Astrocyte (in vitro differentiated cells and primary cell): ENCODE measurements at regions not wholly inside any gene's neighbourhood (a gene's known extent, or its start where the extent isn't known, plus 50 kb on each side); places are given as distances from the start of the nearest gene placed in this dataset.
"Not testable (repeated sequence)": the region's sequence is repeated elsewhere in the genome, so short reads cannot be mapped to it uniquely, and the experiment has no call there.

Experiments
- DNase-seq: peaks from one replicate; pipeline ENCODE4 v3.0.0-alpha.2; 2010; ENCODE audit warnings: low read depth
- FAIRE-seq: peaks from 2 replicates; lab custom pipeline; 2011; peaks lifted over from hg19 to GRCh38; lab: Jason Lieb, UNC
- H2AFZ ChIP-seq: 2 replicates; pipeline ENCODE4 v1.6.0; 2012; ENCODE audit warnings: low read depth, low read length, inconsistent platforms
- H3K27ac ChIP-seq: 2 replicates; pipeline ENCODE4 v1.5.1; 2011; ENCODE audit warnings: low read depth, low read length, inconsistent platforms
- H3K27me3 ChIP-seq: 2 replicates; pipeline ENCODE4 v1.6.0; 2011; ENCODE audit warnings: low read length, inconsistent platforms; ENCODE audit not compliant: insufficient read depth
- H3K36me3 ChIP-seq: 2 replicates; pipeline ENCODE4 v1.5.1; 2011; ENCODE audit warnings: low read length, inconsistent platforms; ENCODE audit not compliant: insufficient read depth
- H3K4me1 ChIP-seq: 2 replicates; pipeline ENCODE4 v1.5.1; 2011; ENCODE audit warnings: low read length, inconsistent platforms; ENCODE audit not compliant: insufficient read depth
- H3K4me2 ChIP-seq: 2 replicates; pipeline ENCODE4 v1.6.0; 2012; ENCODE audit warnings: low read length, inconsistent platforms
- H3K4me3 ChIP-seq: 2 replicates; pipeline ENCODE4 v1.5.1; 2011; ENCODE audit warnings: low read depth, mild to moderate bottlenecking, low read length, inconsistent platforms; ENCODE audit not compliant: insufficient read depth
- H3K79me2 ChIP-seq: 2 replicates; pipeline ENCODE4 v1.6.0; 2012; ENCODE audit warnings: mild to moderate bottlenecking, low read length, inconsistent platforms; ENCODE audit not compliant: insufficient read depth
- H3K9ac ChIP-seq: 2 replicates; pipeline ENCODE4 v1.6.0; 2012; ENCODE audit warnings: mild to moderate bottlenecking, low read length, inconsistent platforms
- H3K9me3 ChIP-seq: 2 replicates; pipeline ENCODE4 v1.5.1; 2012; ENCODE audit warnings: low read depth, mild to moderate bottlenecking, low read length, inconsistent platforms; ENCODE audit not compliant: insufficient read depth
- H4K20me1 ChIP-seq: 2 replicates; pipeline ENCODE4 v1.6.0; 2012; ENCODE audit warnings: low read length, inconsistent platforms; ENCODE audit not compliant: insufficient read depth
- H3K27ac Mint-ChIP-seq: one replicate; pipeline ENCODE4 v1.8.0; 2021; ENCODE audit warnings: mild to moderate bottlenecking, mixed read lengths; ENCODE audit not compliant: unreplicated experiment
- H3K27me3 Mint-ChIP-seq: one replicate; pipeline ENCODE4 v1.8.0; 2021; ENCODE audit warnings: low read depth, mixed read lengths; ENCODE audit not compliant: unreplicated experiment
- H3K36me3 Mint-ChIP-seq: one replicate; pipeline ENCODE4 v1.8.0; 2021; ENCODE audit warnings: low read depth, mixed read lengths; ENCODE audit not compliant: unreplicated experiment
- H3K4me1 Mint-ChIP-seq: one replicate; pipeline ENCODE4 v1.8.0; 2021; ENCODE audit warnings: low read depth, mixed read lengths; ENCODE audit not compliant: unreplicated experiment
- H3K4me3 Mint-ChIP-seq: one replicate; pipeline ENCODE4 v1.8.0; 2021; ENCODE audit warnings: mild to moderate bottlenecking, moderate library complexity, mixed read lengths; ENCODE audit not compliant: unreplicated experiment
- H3K9me3 Mint-ChIP-seq: one replicate; pipeline ENCODE4 v1.8.0; 2021; ENCODE audit warnings: mild to moderate bottlenecking, mixed read lengths; ENCODE audit not compliant: unreplicated experiment
- CTCF ChIP-seq: IDR thresholded peaks from 2 replicates; pipeline ENCODE4 v1.5.1; 2011; ENCODE audit warnings: low read depth, mild to moderate bottlenecking, inconsistent platforms, low read length, moderate library complexity; ENCODE audit not compliant: insufficient read depth
- EZH2 ChIP-seq: IDR thresholded peaks from 2 replicates; pipeline ENCODE4 v1.6.1; 2012; ENCODE audit warnings: mild to moderate bottlenecking, low read length, inconsistent platforms; ENCODE audit not compliant: insufficient read depth

- peak; percentile 31 for DNase-seq
- H3K36me3 Mint-ChIP-seq: no peaks in the 10 kb centered on the region
Observed at GRCh38 chr4:132218406-132218805, 930.7 kb upstream of the PCDH10 start.

DNA sequence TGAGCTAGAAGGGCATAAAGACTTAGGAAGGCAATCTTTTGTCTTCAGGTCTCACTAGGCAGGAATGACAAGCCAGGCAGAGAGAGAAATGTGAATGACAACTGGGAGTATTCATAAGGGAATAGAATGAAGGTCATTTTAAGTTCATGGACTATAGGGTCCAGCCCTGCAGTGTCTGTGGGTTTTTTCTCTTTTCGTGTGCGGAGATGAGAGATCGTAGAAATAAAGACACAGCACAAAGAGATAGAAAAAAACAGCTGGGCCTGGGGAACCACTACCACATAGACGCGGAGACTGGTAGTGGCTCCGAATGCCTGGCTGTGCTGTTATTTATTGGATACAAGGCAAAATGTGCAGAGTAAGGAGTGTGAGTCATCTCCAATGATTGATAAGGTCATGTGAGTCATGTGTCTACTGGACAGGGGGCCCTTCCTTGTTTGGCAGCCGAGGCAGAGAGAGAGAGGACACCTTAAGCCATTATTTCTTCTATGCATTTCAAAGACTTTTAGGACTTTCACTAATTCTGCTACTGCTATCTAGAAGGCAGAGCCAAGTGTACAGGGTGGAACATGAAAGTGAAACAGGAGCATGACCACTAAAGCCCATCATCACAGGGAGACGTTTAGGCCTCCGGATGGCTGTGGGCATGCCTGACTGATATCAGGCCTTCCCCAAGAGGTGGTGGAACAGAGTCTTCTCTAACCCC is 921.8 kb upstream of the PCDH10 start:
- no peaks in the 10 kb centered on the region for H3K36me3 Mint-ChIP-seq
- Histone ChIP-seq H3K4me3 (no peak overlapping the region), H3K36me3 (no peaks in the 10 kb centered on the region), H3K9me3 (peaks cover 2% of the 10 kb centered on the region), H3K79me2 (no peaks in the 10 kb centered on the region), H3K27ac (no peak overlapping the region), H2AFZ (peak overlapping the region; percentile 30), H3K4me1 (no peaks in the 10 kb centered on the region), H3K27me3 (no peaks in the 10 kb centered on the region), H3K9ac (no peak overlapping the region), H4K20me1 (no peaks in the 10 kb centered on the region), H3K4me2 (peak overlapping the region; percentile 25)
- H3K4me1 Mint-ChIP-seq: peaks cover 5% of the 10 kb centered on the region
- no peaks in the 10 kb centered on the region for H3K27me3 Mint-ChIP-seq
- no peak overlapping the region for H3K4me3 Mint-ChIP-seq
- H3K9me3 Mint-ChIP-seq: peaks cover 4% of the 10 kb centered on the region
- FAIRE-seq: no peak
- no peak for TF ChIP-seq EZH2
- TF ChIP-seq CTCF: no peak
- no peak overlapping the region for H3K27ac Mint-ChIP-seq
- peak; percentile 25 for DNase-seq

More at GRCh38 chr4:132218406-132218805, 930.7 kb upstream of the PCDH10 start:
- no peak overlapping the region for H3K4me2 ChIP-seq
- no peaks in the 10 kb centered on the region for H3K4me1 ChIP-seq
- no peak overlapping the region for H2AFZ ChIP-seq
- H3K79me2 ChIP-seq: no peaks in the 10 kb centered on the region
- no peak overlapping the region for H3K4me3 ChIP-seq
- H3K9me3 ChIP-seq: no peaks in the 10 kb centered on the region
- H4K20me1 ChIP-seq: no peaks in the 10 kb centered on the region
- H3K27ac ChIP-seq: no peak overlapping the region
- no peak overlapping the region for H3K27ac Mint-ChIP-seq
- TF ChIP-seq CTCF (no peak), EZH2 (no peak)
- peaks cover 2% of the 10 kb centered on the region for H3K4me1 Mint-ChIP-seq
- no peaks in the 10 kb centered on the region for H3K27me3 ChIP-seq
- H3K9me3 Mint-ChIP-seq: peaks cover 4% of the 10 kb centered on the region
- H3K9ac ChIP-seq: no peak overlapping the region
- no peak overlapping the region for H3K4me3 Mint-ChIP-seq
- FAIRE-seq: no peak
- no peaks in the 10 kb centered on the region for H3K27me3 Mint-ChIP-seq
- H3K36me3 ChIP-seq: no peaks in the 10 kb centered on the region

GRCh38 chr4:132227857-132228165 is 921.3 kb upstream of the PCDH10 start:
- H3K9me3 Mint-ChIP-seq, H3K4me1 Mint-ChIP-seq, H3K27ac Mint-ChIP-seq, H4K20me1 ChIP-seq, FAIRE-seq, H3K9me3 ChIP-seq, H3K36me3 ChIP-seq, H3K79me2 ChIP-seq, H3K27me3 Mint-ChIP-seq, H3K36me3 Mint-ChIP-seq, H3K9ac ChIP-seq, DNase-seq, H3K4me3 ChIP-seq, H3K4me2 ChIP-seq, H3K4me1 ChIP-seq, H3K4me3 Mint-ChIP-seq, H3K27me3 ChIP-seq, H3K27ac ChIP-seq: not testable (repeated sequence)
- H2AFZ ChIP-seq: peak overlapping the region; percentile 30
